Myocyte (in vitro differentiated cells): ENCODE measurements at regions not wholly inside any gene's neighbourhood (a gene's known extent, or its start where the extent isn't known, plus 50 kb on each side); places are given as distances from the start of the nearest gene placed in this dataset.

Source experiments
- DNase-seq: peaks from one replicate; pipeline ENCODE4 v3.0.0-alpha.2; 2012; ENCODE audit warnings: low read depth

DNA sequence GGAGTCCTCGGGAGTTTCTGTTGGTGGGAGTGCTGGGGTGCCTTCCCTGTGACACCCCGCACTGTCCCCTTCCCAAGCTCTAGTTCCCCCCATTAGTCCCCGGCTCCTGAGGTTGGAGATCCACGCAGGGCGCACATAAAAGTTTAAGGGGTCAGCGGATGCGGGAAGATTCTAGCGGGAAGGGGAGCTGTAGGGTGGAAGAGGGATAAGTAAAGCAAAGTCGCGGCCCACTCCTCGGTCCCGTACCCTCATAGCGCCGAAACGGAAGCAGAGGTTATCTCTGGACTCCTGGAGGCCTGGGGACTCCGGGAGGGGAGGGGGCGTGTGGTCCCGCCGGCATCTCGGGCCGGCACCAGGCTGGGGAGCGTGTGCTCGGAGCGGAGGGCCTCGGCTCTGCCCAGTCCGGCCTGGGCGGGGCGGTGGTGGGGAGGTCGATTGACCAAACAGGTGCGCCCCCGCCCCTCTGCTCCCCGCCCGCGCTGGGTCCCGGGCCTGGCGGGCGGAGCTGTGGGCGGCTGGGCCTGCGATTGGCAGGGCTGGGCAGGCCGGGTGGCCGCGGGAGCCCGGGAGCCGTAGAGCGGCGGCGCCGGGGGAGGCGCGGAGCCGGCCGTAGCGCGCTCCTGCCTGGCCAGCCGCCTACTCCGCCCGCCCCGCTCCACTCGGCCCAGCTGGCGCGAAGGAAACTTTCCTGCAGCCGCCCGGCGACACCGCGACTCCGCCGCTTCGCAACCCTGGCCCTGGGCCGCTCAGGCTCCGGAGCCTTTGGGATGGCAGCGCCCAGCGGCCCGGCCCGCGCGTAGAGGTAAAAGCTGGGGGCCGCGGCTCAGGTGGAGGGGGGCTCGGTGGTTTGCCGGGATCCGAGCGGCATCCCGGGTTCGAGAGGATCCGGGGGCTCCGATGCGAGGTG lies 52.2 kb upstream of the DAB2IP start:
- DNase-seq = peak; percentile 67

DNA sequence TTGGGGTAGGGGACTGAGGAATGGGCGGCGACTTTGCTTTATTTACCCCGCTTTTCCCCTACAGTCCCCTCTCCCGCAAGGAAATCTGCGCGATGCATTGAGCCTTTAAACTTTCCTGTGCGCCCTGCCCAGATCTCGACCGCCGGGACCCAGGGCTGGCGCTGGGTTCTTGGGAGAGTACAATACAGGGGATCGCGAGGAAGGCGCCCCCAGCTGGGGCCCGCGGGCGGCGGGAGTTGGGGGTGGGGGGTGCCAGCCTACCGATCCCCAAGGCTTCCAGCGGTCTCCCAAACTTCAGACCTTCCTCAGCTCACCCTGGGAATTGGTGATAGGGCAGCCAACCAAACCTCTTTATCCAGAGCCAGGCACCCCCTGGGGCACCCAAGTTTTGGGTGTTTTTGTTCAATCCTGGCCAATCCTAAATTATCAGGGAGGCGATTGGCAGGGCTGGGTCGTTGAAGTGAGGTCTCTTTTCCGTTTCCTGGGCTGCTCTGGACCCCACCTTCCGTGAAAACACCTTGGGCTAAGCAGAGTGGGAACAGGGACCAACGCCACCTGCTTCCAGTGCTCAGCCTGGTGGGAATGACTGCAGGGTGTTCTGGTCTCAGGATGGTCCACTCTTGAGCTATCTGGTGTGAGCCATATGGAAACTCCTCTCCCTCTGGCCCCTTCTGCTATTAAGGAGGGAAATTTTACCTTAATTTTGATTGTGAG lies 51.4 kb upstream of the DAB2IP start:
- DNase-seq = no peak

DNA sequence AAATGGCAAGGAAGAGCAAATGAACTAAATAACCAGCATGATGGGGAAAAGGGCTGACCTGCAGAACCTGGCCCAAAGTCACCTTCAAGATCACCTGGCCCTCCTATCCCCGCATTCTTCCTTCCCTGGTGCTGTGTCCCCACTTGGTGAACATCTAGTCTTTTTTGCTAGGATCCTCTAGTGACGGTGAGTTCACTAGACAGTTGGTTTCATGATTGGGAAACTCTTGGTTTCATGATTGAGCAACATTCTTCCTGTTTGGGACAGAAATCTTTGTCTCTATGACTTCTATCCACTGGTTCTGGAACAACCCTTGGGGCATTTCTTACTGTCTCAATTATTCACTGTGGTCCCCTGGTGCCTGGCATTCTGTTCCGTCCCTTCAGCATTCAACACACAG lies 50.2 kb upstream of the DAB2IP start:
- no peak for DNase-seq
